Osteocyte (in vitro differentiated cells): ENCODE measurements at regions not wholly inside any gene's neighbourhood (a gene's known extent, or its start where the extent isn't known, plus 50 kb on each side); places are given as distances from the start of the nearest gene placed in this dataset.
A peak's percentile ranks its signal among the peaks of the same experiment; 100 is the strongest.
"Not testable (repeated sequence)": the region's sequence is repeated elsewhere in the genome, so short reads cannot be mapped to it uniquely, and the experiment has no call there.

Experiments used
- DNase-seq: peaks from one replicate; pipeline ENCODE4 v3.0.0; 2021; ENCODE audit warnings: mixed read lengths; ENCODE audit not compliant: unreplicated experiment; ENCODE audit errors: extremely low spot score
- H3K27ac Mint-ChIP-seq: one replicate; pipeline ENCODE4 v1.8.0; 2021; ENCODE audit warnings: mild to moderate bottlenecking, mixed read lengths; ENCODE audit not compliant: unreplicated experiment
- H3K27me3 Mint-ChIP-seq: one replicate; pipeline ENCODE4 v1.8.0; 2021; ENCODE audit warnings: mixed read lengths; ENCODE audit not compliant: unreplicated experiment
- H3K36me3 Mint-ChIP-seq: one replicate; pipeline ENCODE4 v1.8.0; 2021; ENCODE audit warnings: mixed read lengths; ENCODE audit not compliant: unreplicated experiment
- H3K4me1 Mint-ChIP-seq: one replicate; pipeline ENCODE4 v1.8.0; 2021; ENCODE audit warnings: mixed read lengths; ENCODE audit not compliant: unreplicated experiment
- H3K4me3 Mint-ChIP-seq: one replicate; pipeline ENCODE4 v1.8.0; 2021; ENCODE audit warnings: mild to moderate bottlenecking, moderate library complexity, mixed read lengths; ENCODE audit not compliant: unreplicated experiment
- H3K9me3 Mint-ChIP-seq: one replicate; pipeline ENCODE4 v1.8.0; 2021; ENCODE audit warnings: mixed read lengths; ENCODE audit not compliant: unreplicated experiment
- CTCF ChIP-seq: fragments of 200-600 bp; sonication (generic); IDR thresholded peaks from 2 replicates; pipeline ENCODE4 v1.5.0; 2021; ENCODE audit warnings: antibody characterized with exemption, mild to moderate bottlenecking, moderate library complexity

- no peak for DNase-seq
- peaks cover 8% of the 10 kb centered on the region for H3K9me3 Mint-ChIP-seq
- no peak overlapping the region for H3K27ac Mint-ChIP-seq
- H3K4me1 Mint-ChIP-seq, result no peaks in the 10 kb centered on the region
- H3K4me3 Mint-ChIP-seq, result no peak overlapping the region
- H3K36me3 Mint-ChIP-seq, result peaks cover 2% of the 10 kb centered on the region
- H3K27me3 Mint-ChIP-seq, result peaks cover 29% of the 10 kb centered on the region
- TF ChIP-seq CTCF, result no peak
These were observed 68.8 kb downstream of the OR5AK2 start for GRCh38 chr11:57057561-57057960.

GRCh38 chr11:57062957-57063356 lies 74.2 kb downstream of the OR5AK2 start:
- DNase-seq, H3K36me3 Mint-ChIP-seq, H3K9me3 Mint-ChIP-seq, H3K4me1 Mint-ChIP-seq, H3K27ac Mint-ChIP-seq, H3K4me3 Mint-ChIP-seq: not testable (repeated sequence)
- H3K27me3 Mint-ChIP-seq, result peaks cover 42% of the 10 kb centered on the region

GRCh38 chr11:57069942-57070341 lies 81.2 kb downstream of the OR5AK2 start:
- Mint-ChIP-seq H3K27ac (no peak overlapping the region), H3K27me3 (peaks cover 14% of the 10 kb centered on the region), H3K9me3 (peaks cover 8% of the 10 kb centered on the region), H3K36me3 (no peaks in the 10 kb centered on the region), H3K4me1 (peaks cover 23% of the 10 kb centered on the region), H3K4me3 (no peak overlapping the region)
- no peak for TF ChIP-seq CTCF
- DNase-seq, result no peak

- no peak for TF ChIP-seq CTCF
- H3K4me1 Mint-ChIP-seq, result peaks cover 23% of the 10 kb centered on the region
- no peaks in the 10 kb centered on the region for H3K36me3 Mint-ChIP-seq
- no peak overlapping the region for H3K4me3 Mint-ChIP-seq
- no peak overlapping the region for H3K27ac Mint-ChIP-seq
- peaks cover 8% of the 10 kb centered on the region for H3K9me3 Mint-ChIP-seq
- DNase-seq, result no peak
- peaks cover 1% of the 10 kb centered on the region for H3K27me3 Mint-ChIP-seq
These were observed 83.1 kb downstream of the OR5AK2 start for GRCh38 chr11:57071829-57072228.

- Mint-ChIP-seq H3K36me3 (no peaks in the 10 kb centered on the region), H3K9me3 (peaks cover 8% of the 10 kb centered on the region), H3K27me3 (no peaks in the 10 kb centered on the region), H3K27ac (peak overlapping the region; percentile 66), H3K4me1 (peaks cover 25% of the 10 kb centered on the region), H3K4me3 (no peak overlapping the region)
- no peak for DNase-seq
- TF ChIP-seq CTCF, result no peak
These were observed 83.9 kb downstream of the OR5AK2 start for GRCh38 chr11:57072640-57073039.

GRCh38 chr11:57073128-57073527 lies 84.4 kb downstream of the OR5AK2 start:
- Mint-ChIP-seq H3K36me3 (no peaks in the 10 kb centered on the region), H3K27ac (peak overlapping the region; percentile 66), H3K4me3 (no peak overlapping the region), H3K9me3 (peaks cover 8% of the 10 kb centered on the region), H3K4me1 (peaks cover 25% of the 10 kb centered on the region), H3K27me3 (no peaks in the 10 kb centered on the region)
- no peak for DNase-seq
- TF ChIP-seq CTCF, result no peak
